ENCODE measurements at regions not wholly inside any gene's neighbourhood (a gene's known extent, or its start where the extent isn't known, plus 50 kb on each side); places are given as distances from the start of the nearest gene placed in this dataset.

- no peak for TF ChIP-seq CTCF (IDR thresholded peaks at IDR 0.05 in 2 of 3, conservative IDR thresholded peaks at IDR 0.05 in 1 of 3; ENCODE audit: borderline replicate concordance in 1 of 3, insufficient read depth in 1 of 3, low read depth in 2 of 3, low read length in 2 of 3)
- no peak for TF ChIP-seq SP1 (IDR thresholded peaks at IDR 0.05; ENCODE audit: low read depth)
Measured at GRCh38 chr3:64977308-64978100, 289.7 kb upstream of the ADAMTS9 start (continued).

- POLR2A ChIA-PET: no interaction called here
- ATAC-seq (no peak), DNase-seq (ENCODE audit: low read depth, low spot score) (no peak)
- Histone ChIP-seq H3K4me2 (ENCODE audit: low read length) (no peak overlapping the region), H2AFZ (ENCODE audit: low read depth, low read length, poor library complexity, severe bottlenecking) (no peak overlapping the region), H3K9me2 (ENCODE audit: insufficient read depth) (no peaks in the 10 kb centered on the region), H3K9ac (ENCODE audit: low read length) (no peak overlapping the region), H4K20me1 (ENCODE audit: insufficient read depth) (no peaks in the 10 kb centered on the region), H3K79me2 (ENCODE audit: insufficient read depth, low read length) (no peaks in the 10 kb centered on the region), H3K4me1 (ENCODE audit: control insufficient read depth in 1 of 2, insufficient read depth in 2 of 2, low read length in 2 of 2) (peaks cover 0 to 4% of the 10 kb centered on the region in 2 experiments; a peak in 1 of 4 replicates), H3K36me3 (ENCODE audit: control insufficient read depth in 1 of 2, insufficient read depth in 2 of 2, low read length in 2 of 2) (no peaks in the 10 kb centered on the region), H3K4me3 (replicated peaks in 1 of 2; ENCODE audit: low read depth in 1 of 2, low read length in 2 of 2) (no peak overlapping the region), H3K9me3 (ENCODE audit: control insufficient read depth in 1 of 2, insufficient read depth in 1 of 2, low read depth in 1 of 2, low read length in 2 of 2) (no peaks in the 10 kb centered on the region), H3K27me3 (ENCODE audit: insufficient read depth, low read length) (peaks cover 10% of the 10 kb centered on the region; the same call in 1 of the 2 replicates), H3K27ac (ENCODE audit: low read depth, low read length) (no peak overlapping the region)
- RAD21 ChIA-PET (ENCODE audit: low non-redundant PET in 1 of 2, low total read pairs in 2 of 2, uncharacterized antibody in 2 of 2, unreplicated experiment in 2 of 2): no interaction called here
- TF ChIP-seq MAX (IDR thresholded peaks at IDR 0.05) (no peak), YY1 (IDR thresholded peaks at IDR 0.05; ENCODE audit: extremely low read depth, insufficient replicate concordance, low read depth, low read length) (no peak), ELF1 (IDR thresholded peaks at IDR 0.05; ENCODE audit: borderline replicate concordance, low read depth) (no peak), POLR2A (IDR thresholded peaks at IDR 0.05; ENCODE audit: borderline replicate concordance, extremely low read depth, insufficient read depth, insufficient read length) (no peak)
- CTCF ChIA-PET: no interaction called here
- BruUV-seq (replicated peaks): no TSS peak
- intact Hi-C loops (cut with micrococcal nuclease): no loop called here
Measured at GRCh38 chr3:64976456-64976855, 288.7 kb upstream of the ADAMTS9 start.
